Body of pancreas (tissue), 4 donors: ENCODE measurements at regions not wholly inside any gene's neighbourhood (a gene's known extent, or its start where the extent isn't known, plus 50 kb on each side); places are given as distances from the start of the nearest gene placed in this dataset.

Source experiments
- CTCF ChIP-seq, 7 experiments: fragments of 450-650 bp in 4 of 7; fragments of 200-600 bp in 3 of 7; sonication (generic) in 3 of 7; IDR thresholded peaks; one replicate each; pipeline ENCODE4 v1.5.1; 2016 to 2019; ENCODE audit warnings: antibody characterized with exemption in 7 of 7
- POLR2A ChIP-seq, 3 donors: fragments of 450-650 bp; IDR thresholded peaks; one replicate each; pipeline ENCODE4 v1.6.1; 2016; ENCODE audit warnings: antibody characterized with exemption in 3 of 3, mild to moderate bottlenecking in 2 of 3

GRCh38 chr7:17042211-17042610, 160.4 kb upstream of the AGR3 start:
- TF ChIP-seq CTCF (IDR thresholded peaks at IDR 0.05) (no peak), POLR2A (IDR thresholded peaks at IDR 0.05) (no peak)
